Esophagus muscularis mucosa (tissue), 4 donors: ENCODE measurements at regions not wholly inside any gene's neighbourhood (a gene's known extent, or its start where the extent isn't known, plus 50 kb on each side); places are given as distances from the start of the nearest gene placed in this dataset.

ENCODE experiments used
- DNase-seq: peaks from one replicate; pipeline ENCODE4 v3.0.0-alpha.2; 2017; ENCODE audit errors: extremely low spot score
- H3K27ac ChIP-seq, 4 donors: fragments of 200-600 bp; sonication (generic); replicated peaks in 1 of 4; 1 replicate in 3 of 4; 2 replicates in 1 of 4; pipeline ENCODE4 v1.5.1; 2016 to 2019; ENCODE audit warnings: mild to moderate bottlenecking in 1 of 4
- H3K27me3 ChIP-seq, 4 donors: fragments of 200-600 bp; sonication (generic); one replicate each; pipeline versions ENCODE4 v1.5.1 to v1.6.0; 2016 to 2019
- H3K36me3 ChIP-seq, 4 donors: fragments of 200-600 bp; sonication (generic); one replicate each; pipeline ENCODE4 v1.5.1; 2016 to 2019
- H3K4me1 ChIP-seq, 4 donors: fragments of 200-600 bp; sonication (generic); one replicate each; pipeline ENCODE4 v1.5.1; 2016 to 2019
- H3K4me3 ChIP-seq, 4 donors: fragments of 200-600 bp; sonication (generic); 1 replicate in 2 of 4; 2 replicates in 2 of 4; pipeline ENCODE4 v1.5.1; 2016 to 2019; ENCODE audit warnings: mild to moderate bottlenecking in 4 of 4, moderate library complexity in 1 of 4
- H3K9me3 ChIP-seq, 4 donors: fragments of 200-600 bp; sonication (generic); 1 replicate in 3 of 4; 2 replicates in 1 of 4; pipeline ENCODE4 v1.5.1; 2016 to 2019
- EP300 ChIP-seq: sonication (generic); formaldehyde crosslinking; IDR thresholded peaks from one replicate; pipeline ENCODE4 v1.6.1; 2017; ENCODE audit warnings: antibody characterized with exemption
- POLR2A ChIP-seq: fragments of 450-650 bp; IDR thresholded peaks from one replicate; pipeline ENCODE4 v1.6.1; 2017; ENCODE audit warnings: antibody characterized with exemption, moderate library complexity, mild to moderate bottlenecking, low read depth
- POLR2AphosphoS5 ChIP-seq, 2 donors: sonication (generic); formaldehyde crosslinking; IDR thresholded peaks; one replicate each; pipeline ENCODE4 v1.6.1; 2017; ENCODE audit warnings: antibody characterized with exemption in 2 of 2
- WGBS: methylation state at CpG from one replicate; pipeline ENCODE4 v1.1.5; 2018; 5-methylcytosine and 5-hydroxymethylcytosine counted together
- intact Hi-C: fragments of 100-400 bp; cut with DNase I; formaldehyde crosslinking; loops from one replicate; pipeline ENCODE4 v1.15.1; 2023
- TF ChIP-seq, protein P1 (sequence below), 3 experiments: fragments of 200-600 bp in 2 of 3; fragments of 450-650 bp in 1 of 3; sonication (generic) in 2 of 3; IDR thresholded peaks; one replicate each; pipeline ENCODE4 v1.5.1; 2017 to 2019; ENCODE audit warnings: antibody characterized with exemption in 3 of 3, mild to moderate bottlenecking in 2 of 3, moderate library complexity in 1 of 3

DNA sequence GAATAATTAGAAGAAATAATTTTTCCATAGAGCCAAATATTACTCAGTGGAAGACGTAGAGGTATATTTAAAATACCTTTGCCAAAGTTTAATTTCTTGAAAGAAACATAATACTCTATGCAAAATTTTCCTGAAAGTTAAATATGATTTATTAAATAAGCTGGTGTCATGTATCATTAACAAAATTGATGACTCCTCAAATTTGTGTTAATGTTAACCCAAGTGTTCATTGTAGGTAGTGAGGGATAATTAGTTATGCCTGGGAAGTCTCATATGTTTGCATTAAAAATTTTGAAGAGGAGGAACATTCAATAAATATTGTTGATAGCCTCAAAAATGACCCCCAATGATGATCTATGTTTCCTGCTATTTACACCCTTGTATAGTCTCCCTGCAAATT is 292.7 kb upstream of the AMOT start:
- Histone ChIP-seq H3K36me3 (no peaks in the 10 kb centered on the region), H3K4me3 (no peak overlapping the region), H3K9me3 (no peaks in the 10 kb centered on the region), H3K27ac (no peak overlapping the region), H3K4me1 (no peaks in the 10 kb centered on the region), H3K27me3 (peaks cover 0 to 5% (median 0%) of the 10 kb centered on the region in 4 donors)
- TF ChIP-seq POLR2A (no peak), POLR2AphosphoS5 (IDR thresholded peaks at IDR 0.05) (no peak), EP300 (no peak)
- TF ChIP-seq, protein P1, sequence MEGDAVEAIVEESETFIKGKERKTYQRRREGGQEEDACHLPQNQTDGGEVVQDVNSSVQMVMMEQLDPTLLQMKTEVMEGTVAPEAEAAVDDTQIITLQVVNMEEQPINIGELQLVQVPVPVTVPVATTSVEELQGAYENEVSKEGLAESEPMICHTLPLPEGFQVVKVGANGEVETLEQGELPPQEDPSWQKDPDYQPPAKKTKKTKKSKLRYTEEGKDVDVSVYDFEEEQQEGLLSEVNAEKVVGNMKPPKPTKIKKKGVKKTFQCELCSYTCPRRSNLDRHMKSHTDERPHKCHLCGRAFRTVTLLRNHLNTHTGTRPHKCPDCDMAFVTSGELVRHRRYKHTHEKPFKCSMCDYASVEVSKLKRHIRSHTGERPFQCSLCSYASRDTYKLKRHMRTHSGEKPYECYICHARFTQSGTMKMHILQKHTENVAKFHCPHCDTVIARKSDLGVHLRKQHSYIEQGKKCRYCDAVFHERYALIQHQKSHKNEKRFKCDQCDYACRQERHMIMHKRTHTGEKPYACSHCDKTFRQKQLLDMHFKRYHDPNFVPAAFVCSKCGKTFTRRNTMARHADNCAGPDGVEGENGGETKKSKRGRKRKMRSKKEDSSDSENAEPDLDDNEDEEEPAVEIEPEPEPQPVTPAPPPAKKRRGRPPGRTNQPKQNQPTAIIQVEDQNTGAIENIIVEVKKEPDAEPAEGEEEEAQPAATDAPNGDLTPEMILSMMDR (IDR thresholded peaks at IDR 0.05), result no peak
- no peak for DNase-seq
- WGBS, result 49% methylated on average over 1 of the region's 1 CpG
- intact Hi-C loops, result no loop called here

- Histone ChIP-seq H3K4me3 (no peak overlapping the region), H3K9me3 (no peaks in the 10 kb centered on the region), H3K27me3 (no peaks in the 10 kb centered on the region), H3K36me3 (no peaks in the 10 kb centered on the region), H3K27ac (no peak overlapping the region), H3K4me1 (no peaks in the 10 kb centered on the region)
- no peak for DNase-seq
- TF ChIP-seq EP300, result no peak
- TF ChIP-seq, protein P1 (IDR thresholded peaks at IDR 0.05), result no peak
- TF ChIP-seq POLR2AphosphoS5 (IDR thresholded peaks at IDR 0.05), result no peak
- no peak for TF ChIP-seq POLR2A
- intact Hi-C loops, result no loop called here
These were observed 284.1 kb upstream of the AMOT start for GRCh38 chrX:113124693-113125092.

- DNase-seq, result no peak
- intact Hi-C loops, result no loop called here
- TF ChIP-seq EP300, result no peak
- no peak for TF ChIP-seq POLR2AphosphoS5 (IDR thresholded peaks at IDR 0.05)
- no peak for TF ChIP-seq POLR2A
- TF ChIP-seq, protein P1 (IDR thresholded peaks at IDR 0.05), result no peak
These were observed 234.9 kb upstream of the AMOT start for GRCh38 chrX:113075521-113075920.

GRCh38 chrX:113059714-113060113 is 219.1 kb upstream of the AMOT start:
- Histone ChIP-seq H3K9me3 (peaks cover 0 to 20% (median 0%) of the 10 kb centered on the region in 4 donors), H3K36me3 (no peaks in the 10 kb centered on the region), H3K4me1 (no peaks in the 10 kb centered on the region), H3K4me3 (no peak overlapping the region), H3K27ac (no peak overlapping the region), H3K27me3 (no peaks in the 10 kb centered on the region)
- 84% methylated on average over 1 of the region's 1 CpG for WGBS
- TF ChIP-seq EP300 (no peak), POLR2AphosphoS5 (IDR thresholded peaks at IDR 0.05) (no peak), POLR2A (no peak)
- TF ChIP-seq, protein P1 (IDR thresholded peaks at IDR 0.05), result no peak
- intact Hi-C loops, result no loop called here
- DNase-seq, result no peak

More at GRCh38 chrX:113075521-113075920, 234.9 kb upstream of the AMOT start:
- H3K27ac ChIP-seq, result no peak overlapping the region
- H3K9me3 ChIP-seq, result no peaks in the 10 kb centered on the region
- no peaks in the 10 kb centered on the region for H3K4me1 ChIP-seq
- no peak overlapping the region for H3K4me3 ChIP-seq
- H3K27me3 ChIP-seq, result no peaks in the 10 kb centered on the region
- no peaks in the 10 kb centered on the region for H3K36me3 ChIP-seq

DNA sequence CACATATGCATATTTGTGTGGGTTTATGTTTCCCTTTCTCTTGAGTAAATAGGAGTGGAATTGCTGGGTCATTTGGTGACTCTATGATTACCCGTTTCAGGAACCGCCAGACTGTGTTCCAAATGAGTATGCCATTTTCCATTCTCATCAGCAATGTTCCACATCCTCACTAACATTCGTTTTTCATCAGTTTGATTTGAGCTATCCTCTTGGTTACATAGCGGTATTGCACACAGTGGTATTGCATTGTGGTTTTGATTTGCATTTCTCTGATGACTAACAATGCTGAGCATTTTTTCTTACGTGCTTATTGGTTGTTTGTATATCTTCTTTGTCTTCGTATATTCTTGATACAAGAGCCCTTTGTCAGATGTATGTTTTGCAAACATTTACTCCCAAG is 218.0 kb upstream of the AMOT start:
- Histone ChIP-seq H3K27me3 (no peaks in the 10 kb centered on the region), H3K4me1 (no peaks in the 10 kb centered on the region), H3K9me3 (peaks cover 0 to 10% (median 0%) of the 10 kb centered on the region in 4 donors), H3K27ac (no peak overlapping the region), H3K36me3 (no peaks in the 10 kb centered on the region), H3K4me3 (no peak overlapping the region)
- intact Hi-C loops, result no loop called here
- DNase-seq, result no peak
- no peak for TF ChIP-seq POLR2A
- TF ChIP-seq, protein P1 (IDR thresholded peaks at IDR 0.05), result no peak
- TF ChIP-seq POLR2AphosphoS5 (IDR thresholded peaks at IDR 0.05), result no peak
- TF ChIP-seq EP300, result no peak
- WGBS, result 76% methylated on average over 6 of the region's 6 CpGs
